ENCODE measurements at regions not wholly inside any gene's neighbourhood (a gene's known extent, or its start where the extent isn't known, plus 50 kb on each side); places are given as distances from the start of the nearest gene placed in this dataset.

DNA sequence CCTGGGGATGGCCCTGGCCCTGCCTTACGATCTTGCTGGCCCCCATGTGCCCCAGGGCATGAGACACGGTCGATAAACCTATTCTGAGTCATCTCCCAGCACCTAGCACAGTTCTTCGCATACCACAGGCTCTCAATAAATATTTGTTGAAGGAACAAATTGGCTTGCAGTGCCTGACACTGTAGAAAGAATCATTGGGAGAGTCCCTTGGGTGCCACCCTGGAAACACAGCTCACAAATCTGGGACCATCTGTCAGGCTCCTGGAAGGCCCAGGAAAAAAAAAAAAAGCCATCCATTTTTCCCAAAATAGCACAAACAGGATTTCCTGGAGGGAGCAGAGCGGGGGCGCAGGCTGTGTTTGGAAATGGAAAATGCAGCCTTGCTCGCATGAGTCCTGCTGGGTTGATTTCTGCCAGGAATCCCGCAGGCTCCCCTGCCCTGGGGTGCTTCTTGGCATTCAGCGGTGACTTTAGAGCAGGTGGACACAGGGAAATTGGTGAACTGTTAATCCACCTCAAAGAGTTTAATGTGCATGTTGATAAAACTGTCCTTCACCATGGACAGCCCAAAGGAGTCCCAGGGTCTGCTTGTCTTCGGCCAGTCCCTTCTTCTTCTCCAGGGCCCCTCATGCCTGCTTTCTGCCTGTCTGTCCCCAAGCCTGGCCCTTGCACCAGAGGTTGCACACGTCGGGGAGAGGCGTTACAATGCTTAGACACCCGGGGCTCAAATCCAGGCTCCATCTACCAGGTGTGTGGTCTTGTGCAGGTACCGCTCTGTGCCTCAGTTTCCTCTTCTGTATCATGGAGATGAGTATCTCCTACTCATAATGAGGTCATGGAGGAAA lies 106.1 kb upstream of the RFLNA start:
- DNase-seq (ENCODE audit: low spot score), result no peak

DNA sequence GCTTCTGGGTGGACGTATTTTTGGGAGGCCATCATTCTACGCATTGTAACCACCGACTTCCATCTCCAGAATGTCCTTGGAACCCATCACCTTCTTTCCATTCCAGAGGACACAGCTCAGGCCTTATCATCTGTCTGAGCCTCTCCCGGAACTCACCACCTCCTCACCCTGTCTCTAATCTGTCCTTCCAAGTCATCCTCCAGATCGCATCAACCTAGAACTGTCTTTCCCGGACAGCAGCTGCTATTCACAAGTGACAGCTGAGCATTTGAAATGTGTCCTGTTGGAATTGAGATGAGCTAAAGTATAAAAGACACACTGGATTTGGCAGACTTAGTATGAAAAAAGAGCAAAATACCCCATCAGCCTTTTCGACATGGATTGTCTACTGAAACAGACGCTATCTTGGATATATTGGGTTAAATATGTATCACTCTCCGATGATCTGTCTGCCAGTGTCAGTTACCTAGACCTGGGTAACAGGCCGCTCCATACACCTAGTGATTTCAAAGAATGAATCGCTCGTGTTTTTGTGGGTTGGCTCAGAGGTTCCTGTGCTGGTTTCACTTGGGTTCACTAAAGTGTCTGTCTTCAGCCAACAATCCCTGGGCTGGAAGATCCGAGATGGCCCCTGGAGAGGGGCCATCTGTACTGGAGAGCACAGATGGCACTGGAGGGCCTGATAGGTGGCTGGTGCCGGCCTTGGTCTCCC lies 104.4 kb upstream of the RFLNA start:
- no peak for DNase-seq (ENCODE audit: low spot score)

DNA sequence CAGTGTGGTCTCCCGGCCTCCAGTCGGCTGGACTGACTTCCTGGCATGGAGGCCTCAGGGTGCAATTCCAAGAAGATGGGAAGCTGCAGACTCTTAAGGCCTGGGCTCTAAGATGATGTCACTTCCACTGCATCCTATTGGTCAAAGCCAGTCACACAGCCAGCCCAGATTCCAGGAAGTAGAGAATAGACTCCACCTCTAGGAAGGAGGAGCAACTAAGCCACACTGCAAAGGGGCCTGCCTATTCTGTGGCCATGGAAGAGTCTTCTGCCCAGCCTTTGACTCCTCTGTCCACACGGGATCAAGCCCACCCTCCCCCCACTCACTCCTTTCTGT lies 103.9 kb upstream of the RFLNA start:
- DNase-seq (ENCODE audit: low spot score), result no peak

DNA sequence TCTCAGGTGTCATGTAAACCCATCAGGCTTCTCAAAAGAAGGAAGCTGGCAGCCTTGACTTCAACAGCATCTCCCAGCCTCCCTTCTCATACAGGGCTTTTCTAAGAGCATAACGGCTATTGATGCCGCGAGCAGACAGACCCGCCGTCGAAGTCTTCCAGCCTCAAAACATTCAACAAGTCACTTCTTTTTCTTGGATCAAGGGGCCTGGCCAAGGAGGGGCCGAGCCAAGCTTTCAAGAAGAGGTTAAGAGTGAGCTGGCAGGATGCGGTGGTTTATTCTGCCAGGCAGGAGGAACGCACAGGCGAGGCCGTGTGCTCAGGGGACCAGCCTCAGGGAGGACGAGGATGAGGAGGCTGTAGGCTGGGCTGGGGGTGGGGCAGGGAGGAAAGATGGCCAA lies 102.9 kb upstream of the RFLNA start:
- no peak for DNase-seq (ENCODE audit: low spot score)

DNA sequence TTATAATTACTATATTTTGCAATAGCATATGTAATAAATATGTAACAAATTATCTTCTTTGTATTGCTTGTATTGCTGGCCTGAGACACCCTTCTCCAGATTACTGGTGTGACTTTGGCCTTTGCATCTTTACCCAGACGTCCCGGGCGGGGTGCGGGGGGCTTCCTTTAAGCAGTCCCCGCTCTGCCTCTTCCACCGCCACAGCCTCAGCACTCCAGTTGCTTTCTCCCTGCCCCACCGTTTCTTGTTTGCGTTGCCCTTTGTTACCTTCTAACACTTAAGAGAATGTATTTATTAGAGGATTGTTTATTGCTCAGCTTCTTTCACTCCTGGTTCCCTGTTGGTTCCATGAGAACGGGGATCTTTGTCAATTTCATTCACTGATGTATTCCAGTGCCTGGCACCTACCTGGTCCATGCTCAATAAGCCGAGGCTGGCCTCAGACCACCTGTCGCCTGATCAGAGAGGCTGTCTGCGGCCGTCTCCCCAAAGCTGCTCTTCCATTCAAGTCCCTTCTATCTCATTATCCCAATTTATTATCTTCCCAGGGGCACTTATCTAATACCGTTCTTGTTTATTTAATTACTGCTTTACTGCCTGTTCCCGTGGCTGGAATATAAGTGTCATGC lies 100.5 kb upstream of the RFLNA start:
- no peak for DNase-seq (ENCODE audit: low spot score)

DNA sequence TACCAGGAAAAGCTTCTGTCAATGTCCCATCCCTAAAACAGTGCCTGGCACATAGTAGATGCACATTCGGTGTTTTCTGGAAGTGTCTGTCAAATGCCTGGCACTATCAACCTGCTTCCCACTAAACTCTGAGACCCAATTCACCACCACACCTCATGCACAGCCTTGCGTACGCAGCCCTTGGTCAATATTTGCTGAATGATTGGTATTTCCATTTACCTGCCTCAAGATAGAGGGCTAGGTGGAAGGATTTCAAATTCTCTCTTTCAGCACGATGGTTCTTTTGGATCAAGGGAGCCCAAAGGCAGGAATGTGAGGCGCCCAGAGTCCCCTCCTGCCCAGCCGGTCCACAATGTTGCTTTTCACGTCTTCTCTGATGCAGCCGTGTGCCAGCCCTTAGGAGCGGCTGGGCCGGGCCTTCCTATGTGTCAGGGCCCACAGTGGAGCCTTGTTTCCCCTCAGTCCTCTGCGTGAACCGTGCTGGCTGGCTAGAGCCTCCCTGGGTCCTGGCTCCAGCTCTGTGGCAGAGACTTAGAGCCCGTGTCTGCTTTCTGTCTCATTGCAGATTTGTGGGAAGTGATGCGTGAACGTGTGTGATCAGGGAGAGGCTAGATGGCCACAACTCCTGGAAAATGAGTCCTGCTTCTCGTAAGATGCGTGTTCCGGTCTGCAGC lies 99.9 kb upstream of the RFLNA start:
- DNase-seq (ENCODE audit: low spot score), result no peak

DNA sequence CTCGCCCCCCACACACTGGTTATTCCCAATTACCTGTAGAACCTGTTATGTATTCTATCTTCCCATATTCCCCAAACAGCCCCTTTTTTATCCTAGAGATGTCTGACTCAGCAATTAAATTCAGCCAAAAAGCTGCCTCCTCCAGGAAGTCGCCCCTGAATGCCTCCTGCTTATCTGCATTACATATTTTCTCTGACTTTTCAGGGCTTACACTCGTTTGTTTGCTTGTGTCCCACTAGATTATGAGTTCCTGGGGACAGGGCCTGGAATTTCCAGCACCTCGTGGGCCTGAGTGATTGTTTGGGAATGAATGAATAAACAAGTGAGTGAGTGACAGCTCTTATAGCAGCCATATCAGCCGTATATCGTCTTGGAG lies 99.3 kb upstream of the RFLNA start:
- no peak for DNase-seq (ENCODE audit: low spot score)

DNA sequence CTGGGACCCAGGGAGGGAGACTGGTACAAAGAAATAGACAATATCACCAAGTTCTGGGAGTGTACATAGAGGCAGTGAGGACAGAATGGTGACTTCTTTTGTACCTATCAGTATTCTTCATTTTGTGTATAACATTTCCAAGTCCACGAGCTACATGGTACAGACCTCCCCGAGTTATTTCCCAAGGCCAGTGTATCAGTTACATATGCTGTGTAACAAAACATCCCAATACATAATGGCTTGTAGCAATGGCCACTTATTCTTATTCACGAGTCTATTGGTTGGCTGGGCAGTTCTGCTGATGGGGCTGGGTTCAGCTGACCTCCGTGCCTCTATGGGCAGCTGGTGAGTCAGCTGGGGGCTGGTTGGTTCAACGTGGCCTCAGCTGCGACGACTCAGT lies 98.7 kb upstream of the RFLNA start:
- no peak for DNase-seq (ENCODE audit: low spot score)

DNA sequence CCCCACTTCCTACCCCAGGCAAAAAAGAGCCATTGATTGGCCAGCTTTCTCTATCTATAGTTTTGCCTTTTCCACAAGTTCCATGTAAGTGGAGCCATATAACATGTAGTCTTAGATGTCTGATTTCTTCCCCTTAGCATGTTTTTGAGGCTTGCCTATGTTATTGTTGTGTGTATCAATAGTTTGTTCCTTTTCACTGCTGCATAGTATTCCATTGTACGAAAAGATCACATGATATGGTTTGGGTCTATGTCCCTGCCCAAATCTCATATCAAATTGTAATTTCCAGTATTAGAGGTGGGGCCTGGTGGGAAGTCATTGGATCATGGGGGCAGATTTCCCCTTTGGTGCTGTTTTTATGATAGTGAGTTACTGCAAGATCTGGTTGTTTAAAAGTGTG lies 93.6 kb upstream of the RFLNA start:
- no peak for DNase-seq (ENCODE audit: low spot score)

DNA sequence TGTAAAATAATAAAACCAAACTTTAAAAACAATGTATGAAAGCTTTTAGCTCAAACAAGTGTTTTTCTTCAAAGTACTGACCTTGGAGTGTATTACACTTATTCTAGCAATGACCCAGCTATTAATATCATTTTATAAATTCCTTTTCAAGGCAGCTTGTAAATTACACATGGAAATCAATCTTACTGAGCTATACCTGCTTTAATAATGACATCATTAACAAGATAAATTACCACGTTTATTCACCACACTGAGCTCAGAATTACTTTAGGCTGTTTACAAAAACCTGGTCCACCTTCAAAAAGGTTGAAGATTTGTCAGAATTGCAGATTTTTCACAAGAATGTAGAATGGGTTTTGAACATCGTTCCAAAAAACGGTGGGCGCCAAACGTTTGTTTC lies 91.7 kb upstream of the RFLNA start:
- no peak for DNase-seq (ENCODE audit: low spot score)

DNA sequence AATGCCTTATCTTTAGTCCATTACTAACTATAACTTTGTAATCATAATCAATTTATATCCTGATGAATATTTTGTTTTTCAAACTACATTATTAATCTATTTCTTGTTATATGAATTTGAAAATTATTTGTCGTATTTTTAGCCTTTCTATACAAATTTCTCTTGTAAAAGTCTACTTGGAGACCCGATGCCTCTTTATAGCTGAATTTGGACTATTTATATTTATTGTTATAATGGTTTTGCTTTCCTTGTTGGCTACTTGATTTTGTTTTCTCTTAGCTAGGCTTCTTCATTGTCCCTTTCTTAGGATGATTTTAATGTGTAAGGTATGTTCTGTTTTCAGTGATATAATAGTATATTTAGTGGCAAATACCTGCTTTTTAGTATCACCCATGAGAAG lies 89.5 kb upstream of the RFLNA start:
- no peak for DNase-seq (ENCODE audit: low spot score)

DNA sequence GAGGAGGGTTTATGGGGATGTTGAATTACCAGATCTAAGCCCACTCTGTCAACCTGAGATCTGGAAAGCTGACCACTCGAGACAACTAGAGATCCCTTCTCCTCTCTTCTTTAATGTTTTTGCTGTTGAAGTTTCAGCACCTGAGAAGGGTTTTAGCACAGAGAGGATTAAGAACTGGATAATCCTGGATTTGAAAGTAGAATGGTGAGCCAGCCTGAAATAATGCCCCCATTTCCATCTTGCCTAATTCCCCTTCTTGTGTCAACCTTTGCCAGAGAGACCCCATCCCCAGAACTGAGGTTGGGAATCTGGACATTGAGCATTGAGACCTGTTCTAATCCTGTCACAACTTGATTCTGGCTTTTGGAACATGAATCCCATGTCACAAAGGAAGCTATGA lies 87.8 kb upstream of the RFLNA start:
- DNase-seq (ENCODE audit: low spot score), result no peak

DNA sequence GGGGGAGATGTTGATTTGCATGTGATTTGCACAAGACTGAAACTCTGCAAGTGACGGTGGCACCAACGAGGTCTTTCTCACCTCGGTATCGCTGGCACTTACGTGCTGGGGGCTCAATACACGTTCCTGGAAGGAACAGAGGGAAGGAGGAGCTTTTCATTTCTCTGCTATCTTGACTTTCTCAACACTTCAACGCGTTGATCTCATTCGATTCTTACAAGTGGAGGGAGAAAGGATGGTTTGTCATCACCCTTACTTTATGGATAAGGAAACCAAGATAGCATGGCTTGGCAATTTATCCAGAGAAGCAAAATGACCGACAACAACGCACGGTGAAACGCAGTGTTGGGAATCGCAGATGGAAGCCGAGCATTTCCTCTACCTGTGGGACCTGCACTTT lies 87.3 kb upstream of the RFLNA start:
- no peak for DNase-seq (ENCODE audit: low spot score)

DNA sequence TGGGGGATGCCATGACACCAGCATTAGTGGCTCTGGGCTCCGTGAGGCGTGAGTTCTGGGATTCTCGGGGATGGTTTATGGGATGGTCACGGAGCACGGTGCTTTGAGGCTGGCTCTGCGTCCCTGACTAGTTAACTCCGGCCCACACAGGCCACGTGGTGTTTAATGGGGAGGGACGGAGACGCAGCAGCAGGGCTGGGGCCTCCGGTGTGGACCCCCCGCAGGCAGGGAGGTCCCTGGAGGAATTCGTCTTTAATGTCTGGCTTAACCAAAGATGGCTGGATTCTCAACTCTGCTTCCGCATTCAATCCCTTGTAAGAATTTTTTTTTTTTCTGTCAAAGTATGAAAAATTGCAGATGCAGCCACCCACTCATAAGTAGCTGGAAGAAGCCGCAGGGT lies 86.4 kb upstream of the RFLNA start:
- no peak for DNase-seq (ENCODE audit: low spot score)

DNA sequence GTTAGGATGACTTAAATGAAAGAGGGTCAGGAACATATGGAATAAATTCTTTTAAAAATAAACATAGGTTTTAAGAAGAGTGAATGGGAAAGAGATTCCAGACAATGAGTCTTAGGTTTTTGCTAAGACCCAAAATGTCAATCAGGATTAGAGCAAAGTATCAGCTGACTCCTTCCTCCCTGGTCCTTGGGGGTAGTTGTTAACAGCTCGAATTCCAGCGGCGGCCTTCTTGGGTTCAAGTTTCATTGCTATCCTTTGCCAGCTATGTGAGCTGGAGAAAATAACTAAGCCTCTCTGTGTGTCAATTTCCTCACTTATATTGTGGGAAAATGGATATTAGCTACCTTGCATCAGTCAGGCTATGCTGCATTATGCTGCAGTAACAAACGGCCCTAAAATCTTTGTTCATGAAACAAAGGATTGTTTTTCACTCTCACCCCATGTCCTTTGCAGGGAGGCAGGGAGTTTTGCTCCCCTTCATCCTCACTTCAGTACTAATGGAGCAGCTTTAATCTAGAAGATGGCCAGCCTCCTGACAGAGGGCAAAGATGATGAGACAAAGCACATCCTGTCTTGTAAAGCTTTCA lies 83.8 kb upstream of the RFLNA start:
- DNase-seq (ENCODE audit: low spot score), result no peak

DNA sequence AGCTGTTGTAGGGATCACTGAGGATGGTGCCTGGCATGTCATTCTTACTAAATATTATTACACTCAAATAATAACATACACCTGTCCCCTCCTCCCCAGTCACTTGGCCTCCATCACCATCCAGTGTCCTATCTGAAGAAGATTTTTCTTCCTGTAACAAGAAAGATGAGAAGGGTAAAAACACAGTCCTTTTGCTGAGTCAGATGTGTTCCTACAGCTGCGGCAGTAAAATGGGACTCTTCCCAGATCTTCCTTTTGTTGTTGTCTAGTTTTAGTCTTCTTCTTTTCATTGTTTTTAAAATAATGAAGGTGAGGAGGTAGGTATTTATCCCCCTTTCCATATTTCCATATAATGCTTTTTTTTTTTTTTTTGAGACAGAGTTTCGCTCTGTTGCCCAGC lies 83.1 kb upstream of the RFLNA start:
- no peak for DNase-seq (ENCODE audit: low spot score)

DNA sequence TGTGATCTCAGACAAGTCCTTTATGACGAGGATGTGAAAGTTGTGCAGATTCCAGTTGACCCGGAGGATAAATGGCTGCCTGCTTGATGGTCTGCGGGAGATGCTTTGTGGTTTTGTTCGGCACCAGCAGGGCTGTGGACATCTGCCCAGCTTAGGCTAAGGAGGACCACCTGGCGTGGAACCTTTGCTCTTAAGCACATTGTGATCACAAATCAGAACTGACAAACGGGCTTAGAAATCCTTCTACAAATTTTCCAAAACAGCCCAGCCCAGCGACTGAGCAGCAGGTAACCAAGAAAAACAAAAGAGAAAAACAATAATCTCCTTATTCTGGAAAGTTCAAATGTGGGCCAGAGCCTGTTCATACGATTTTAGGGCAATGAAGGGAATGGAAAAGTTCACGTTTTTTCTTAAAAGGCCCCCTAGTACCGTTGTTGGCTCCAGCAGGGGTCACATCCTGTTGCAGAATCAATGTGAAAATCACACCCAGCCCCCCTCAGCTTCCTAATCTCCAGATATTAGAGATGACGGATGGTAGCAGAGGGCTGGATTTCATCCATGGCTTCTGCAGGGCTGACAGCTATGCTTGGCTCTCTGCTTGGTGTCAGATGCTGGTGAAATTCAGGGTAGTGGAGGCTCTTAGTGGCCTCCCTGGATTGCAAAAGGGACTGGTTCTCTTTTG lies 81.1 kb upstream of the RFLNA start:
- DNase-seq (ENCODE audit: low spot score), result no peak

DNA sequence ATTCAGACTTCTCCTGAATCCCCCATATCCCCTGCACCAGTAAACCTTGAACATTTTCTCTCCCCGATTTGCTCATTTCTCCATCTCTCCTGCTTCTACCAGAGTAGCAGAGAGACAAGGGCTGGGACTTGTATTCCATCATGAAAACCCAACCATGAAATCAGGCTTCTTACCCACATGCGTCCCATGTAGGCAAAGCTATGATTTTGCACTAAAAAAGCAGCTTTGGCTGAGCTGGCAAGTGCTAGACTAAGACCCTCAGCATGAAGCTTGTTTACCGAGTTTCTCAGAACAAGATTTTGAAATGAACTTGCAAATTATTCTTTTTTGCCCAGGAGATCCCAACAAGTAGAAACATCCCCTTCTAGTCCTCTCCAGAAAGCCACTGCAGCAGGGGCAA lies 80.3 kb upstream of the RFLNA start:
- DNase-seq (ENCODE audit: low spot score), result no peak

DNA sequence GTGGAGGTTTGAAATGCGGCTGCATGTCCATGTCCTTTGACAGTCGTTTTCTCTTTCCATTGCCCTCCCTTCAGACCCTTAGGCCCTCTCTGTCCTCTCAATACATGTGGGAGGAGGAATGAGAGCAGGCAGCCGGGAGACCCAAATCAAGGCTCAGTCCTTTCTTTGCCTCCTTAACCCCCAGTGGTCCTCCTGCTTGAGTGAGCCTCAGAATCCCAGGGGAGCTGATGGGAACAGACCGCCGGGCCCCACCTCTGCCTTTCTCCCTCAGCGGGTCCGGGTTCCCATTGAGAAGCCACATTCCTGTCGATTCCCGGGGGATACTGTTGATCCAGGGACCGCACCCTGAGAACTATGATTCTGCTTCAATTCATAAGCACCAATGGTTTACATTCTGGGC lies 77.9 kb upstream of the RFLNA start:
- DNase-seq (ENCODE audit: low spot score), result no peak

DNA sequence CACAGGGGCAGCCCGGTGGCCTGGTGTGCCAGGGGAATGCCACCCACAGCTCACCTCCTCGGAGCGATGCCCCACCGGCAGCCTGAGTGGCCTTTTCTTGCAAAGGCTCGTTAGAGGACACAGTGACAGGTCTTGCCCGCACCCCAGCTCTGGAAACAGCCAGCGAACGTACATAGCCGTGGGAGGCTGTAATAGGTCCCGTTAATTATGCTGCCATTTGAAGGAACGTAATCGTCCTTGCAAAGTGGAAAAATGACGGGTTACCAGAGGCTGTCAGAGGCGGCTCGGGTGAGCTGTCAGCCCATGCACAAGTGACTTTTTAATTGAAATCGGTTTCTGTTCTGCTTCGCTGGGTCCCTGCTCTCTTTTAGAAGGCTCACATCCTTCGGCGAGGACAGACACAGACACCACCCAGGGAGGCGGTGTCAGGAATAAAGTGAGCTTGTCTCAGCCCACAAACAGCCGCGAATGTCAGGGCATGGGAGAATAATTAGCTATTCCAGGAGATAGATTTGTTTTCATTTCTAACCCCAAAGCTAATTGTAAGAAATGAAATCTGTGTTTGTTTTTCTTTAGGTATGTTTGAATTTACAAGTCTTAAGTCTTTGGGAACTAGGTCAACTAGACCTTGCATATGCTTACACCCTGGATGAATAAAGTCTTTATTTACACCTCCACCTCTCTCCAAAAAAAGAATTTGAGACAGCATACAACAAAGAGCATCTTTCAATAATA lies 77.2 kb upstream of the RFLNA start:
- DNase-seq (ENCODE audit: low spot score), result peak; percentile 35

DNA sequence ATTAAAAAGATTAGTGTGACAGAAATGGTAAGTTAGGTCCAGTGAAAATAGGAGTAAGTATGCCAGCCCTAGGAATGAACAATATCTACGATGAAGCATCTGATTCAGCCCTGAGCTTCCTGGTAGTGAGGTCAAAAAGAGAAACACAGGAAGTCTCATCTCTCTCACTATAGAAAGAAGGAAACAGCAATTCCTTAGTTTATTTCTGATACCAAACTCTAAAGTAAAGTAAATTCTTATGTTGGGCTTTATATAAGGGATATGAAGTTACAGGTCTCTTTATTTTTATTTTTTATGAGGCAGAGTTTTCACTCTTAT lies 76.7 kb upstream of the RFLNA start:
- peak; percentile 31 for DNase-seq (ENCODE audit: low spot score)
